ENCODE measurements at regions not wholly inside any gene's neighbourhood (a gene's known extent, or its start where the extent isn't known, plus 50 kb on each side); places are given as distances from the start of the nearest gene placed in this dataset.

DNA sequence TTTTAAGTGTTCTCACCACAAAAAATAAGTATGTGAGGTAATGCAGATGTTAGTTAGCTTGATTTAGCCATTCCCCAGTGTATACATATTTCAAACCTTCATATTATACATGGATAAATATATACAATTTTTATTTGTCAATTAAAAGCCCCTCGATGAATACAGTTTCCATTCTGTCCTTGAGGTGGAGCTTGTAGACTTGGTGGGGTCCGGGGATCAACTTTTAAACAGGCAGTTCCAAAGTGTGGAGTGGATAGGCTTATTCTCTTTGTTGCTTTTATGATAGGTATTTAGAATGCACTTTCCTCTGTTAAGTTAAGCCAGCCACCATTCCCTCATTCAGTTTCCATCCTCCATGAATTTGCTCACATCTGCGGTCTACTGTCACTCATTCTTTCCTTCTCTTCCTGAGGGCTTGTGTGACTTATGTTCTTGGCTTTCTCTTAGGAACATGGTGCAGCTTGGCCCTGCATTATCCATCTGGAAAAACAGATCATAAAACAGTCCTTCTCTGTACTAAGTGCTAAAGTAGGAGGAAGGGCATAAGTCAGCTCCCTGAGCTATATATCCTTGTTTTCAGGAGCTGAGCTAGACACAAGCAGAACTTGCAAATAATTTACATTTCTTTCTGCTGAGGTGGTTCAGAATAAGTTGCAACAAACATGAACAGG lies 149.1 kb downstream of the NFKBIZ start:
- Histone ChIP-seq H3K27ac (ENCODE audit: extremely low read depth, low read depth, low read length) (no peak overlapping the region), H3K4me3 (ENCODE audit: low read depth, low read length) (no peak overlapping the region), H3K36me3 (ENCODE audit: control insufficient read depth in 2 of 2, insufficient read depth in 1 of 2, low read length in 2 of 2) (no peaks in the 10 kb centered on the region), H3K9me3 (ENCODE audit: control insufficient read depth, insufficient read depth, low read depth, low read length) (no peaks in the 10 kb centered on the region), H3K4me1 (ENCODE audit: control insufficient read depth, insufficient read depth, low read length) (no peaks in the 10 kb centered on the region)
- ChIA-PET CTCF (no interaction called here), POLR2A (no interaction called here)
- TF ChIP-seq, protein P1, sequence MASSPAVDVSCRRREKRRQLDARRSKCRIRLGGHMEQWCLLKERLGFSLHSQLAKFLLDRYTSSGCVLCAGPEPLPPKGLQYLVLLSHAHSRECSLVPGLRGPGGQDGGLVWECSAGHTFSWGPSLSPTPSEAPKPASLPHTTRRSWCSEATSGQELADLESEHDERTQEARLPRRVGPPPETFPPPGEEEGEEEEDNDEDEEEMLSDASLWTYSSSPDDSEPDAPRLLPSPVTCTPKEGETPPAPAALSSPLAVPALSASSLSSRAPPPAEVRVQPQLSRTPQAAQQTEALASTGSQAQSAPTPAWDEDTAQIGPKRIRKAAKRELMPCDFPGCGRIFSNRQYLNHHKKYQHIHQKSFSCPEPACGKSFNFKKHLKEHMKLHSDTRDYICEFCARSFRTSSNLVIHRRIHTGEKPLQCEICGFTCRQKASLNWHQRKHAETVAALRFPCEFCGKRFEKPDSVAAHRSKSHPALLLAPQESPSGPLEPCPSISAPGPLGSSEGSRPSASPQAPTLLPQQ (tag by site-specific recombination; IDR thresholded peaks at IDR 0.05): 0 out of 2 replicates have a peak, but pooled peaks have one; percentile 21
- TF ChIP-seq, protein P2, sequence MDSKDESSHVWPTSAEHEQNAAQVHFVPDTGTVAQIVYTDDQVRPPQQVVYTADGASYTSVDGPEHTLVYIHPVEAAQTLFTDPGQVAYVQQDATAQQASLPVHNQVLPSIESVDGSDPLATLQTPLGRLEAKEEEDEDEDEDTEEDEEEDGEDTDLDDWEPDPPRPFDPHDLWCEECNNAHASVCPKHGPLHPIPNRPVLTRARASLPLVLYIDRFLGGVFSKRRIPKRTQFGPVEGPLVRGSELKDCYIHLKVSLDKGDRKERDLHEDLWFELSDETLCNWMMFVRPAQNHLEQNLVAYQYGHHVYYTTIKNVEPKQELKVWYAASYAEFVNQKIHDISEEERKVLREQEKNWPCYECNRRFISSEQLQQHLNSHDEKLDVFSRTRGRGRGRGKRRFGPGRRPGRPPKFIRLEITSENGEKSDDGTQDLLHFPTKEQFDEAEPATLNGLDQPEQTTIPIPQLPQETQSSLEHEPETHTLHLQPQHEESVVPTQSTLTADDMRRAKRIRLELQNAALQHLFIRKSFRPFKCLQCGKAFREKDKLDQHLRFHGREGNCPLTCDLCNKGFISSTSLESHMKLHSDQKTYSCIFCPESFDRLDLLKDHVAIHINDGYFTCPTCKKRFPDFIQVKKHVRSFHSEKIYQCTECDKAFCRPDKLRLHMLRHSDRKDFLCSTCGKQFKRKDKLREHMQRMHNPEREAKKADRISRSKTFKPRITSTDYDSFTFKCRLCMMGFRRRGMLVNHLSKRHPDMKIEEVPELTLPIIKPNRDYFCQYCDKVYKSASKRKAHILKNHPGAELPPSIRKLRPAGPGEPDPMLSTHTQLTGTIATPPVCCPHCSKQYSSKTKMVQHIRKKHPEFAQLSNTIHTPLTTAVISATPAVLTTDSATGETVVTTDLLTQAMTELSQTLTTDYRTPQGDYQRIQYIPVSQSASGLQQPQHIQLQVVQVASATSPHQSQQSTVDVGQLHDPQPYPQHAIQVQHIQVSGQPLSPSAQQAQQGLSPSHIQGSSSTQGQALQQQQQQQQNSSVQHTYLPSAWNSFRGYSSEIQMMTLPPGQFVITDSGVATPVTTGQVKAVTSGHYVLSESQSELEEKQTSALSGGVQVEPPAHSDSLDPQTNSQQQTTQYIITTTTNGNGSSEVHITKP (tag by site-specific recombination; IDR thresholded peaks at IDR 0.05): 0 out of 2 replicates have a peak, but pooled peaks have one; percentile 20
- TF ChIP-seq ZNF626 (tag by site-specific recombination; IDR thresholded peaks at IDR 0.05) (no peak), CTCF (tag by site-specific recombination; IDR thresholded peaks at IDR 0.05) (0 out of 2 replicates have a peak, but pooled peaks have one; percentile 13), ZNF530 (tag by site-specific recombination; IDR thresholded peaks at IDR 0.05; ENCODE audit: low read depth) (no peak)

GRCh38 chr3:101999177-101999779 lies 150.0 kb downstream of the NFKBIZ start:
- ChIA-PET CTCF (no interaction called here), POLR2A (no interaction called here)
- no peak overlapping the region for H3K27ac ChIP-seq (ENCODE audit: extremely low read depth, low read depth, low read length)

More at GRCh38 chr3:101999177-101999779, 150.0 kb downstream of the NFKBIZ start:
- TF ChIP-seq ZBTB44 (tag by site-specific recombination; IDR thresholded peaks at IDR 0.05): peak; percentile 81
- TF ChIP-seq ZNF280D (tag by site-specific recombination; IDR thresholded peaks at IDR 0.05): no peak
- TF ChIP-seq OSR2 (tag by site-specific recombination; IDR thresholded peaks at IDR 0.05): 0 out of 2 replicates have a peak, but pooled peaks have one; percentile 32
- no peak for TF ChIP-seq ZNF350 (tag by site-specific recombination; IDR thresholded peaks at IDR 0.05)
- no peak for TF ChIP-seq ZNF777 (tag by site-specific recombination; IDR thresholded peaks at IDR 0.05; ENCODE audit: borderline replicate concordance)
- H3K4me1 ChIP-seq (ENCODE audit: control insufficient read depth, insufficient read depth, low read length): no peaks in the 10 kb centered on the region
- H3K9me3 ChIP-seq (ENCODE audit: control insufficient read depth, insufficient read depth, low read depth, low read length): no peaks in the 10 kb centered on the region
- no peak overlapping the region for H3K4me3 ChIP-seq (ENCODE audit: low read depth, low read length)
- no peaks in the 10 kb centered on the region for H3K36me3 ChIP-seq (ENCODE audit: control insufficient read depth in 2 of 2, insufficient read depth in 1 of 2, low read length in 2 of 2)

Data from HEK293 (cell line).